GM12865 (cell line): ENCODE measurements at regions not wholly inside any gene's neighbourhood (a gene's known extent, or its start where the extent isn't known, plus 50 kb on each side); places are given as distances from the start of the nearest gene placed in this dataset.

ENCODE experiments used
- DNase-seq: peaks from one replicate; pipeline ENCODE4 v3.0.0; 2010; ENCODE audit warnings: low read depth
- H3K4me3 ChIP-seq: 2 replicates; pipeline ENCODE4 v1.5.1; 2011; ENCODE audit warnings: mild to moderate bottlenecking, low read depth, low read length, control low read depth
- TF ChIP-seq, protein P1 (sequence below): IDR thresholded peaks from 2 replicates; pipeline ENCODE4 v1.5.1; 2011; ENCODE audit warnings: low read length, control low read depth, low read depth, inconsistent platforms; ENCODE audit not compliant: insufficient read depth; ENCODE audit errors: missing control alignments

DNA sequence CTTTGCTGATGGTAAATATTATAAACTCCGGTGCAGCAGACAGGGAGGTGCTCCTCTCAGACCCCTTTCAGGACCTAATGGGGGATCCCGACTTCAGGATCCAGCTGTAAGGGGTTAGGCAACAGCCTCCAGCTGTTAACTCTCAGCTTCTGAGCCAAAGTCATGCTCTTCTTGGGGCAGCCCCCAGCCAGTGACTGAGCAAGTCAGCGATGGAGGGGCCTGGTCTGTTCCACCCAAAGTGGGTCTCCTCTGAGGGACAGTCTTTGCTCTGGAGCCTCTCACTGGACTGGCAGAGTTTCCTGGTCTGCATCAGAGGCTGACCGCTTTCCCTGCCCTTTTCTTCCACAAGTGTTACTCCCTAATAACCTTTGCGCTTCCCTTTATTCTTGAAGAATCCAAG, 184.2 kb upstream of the DIO3 start:
- TF ChIP-seq, protein P1, sequence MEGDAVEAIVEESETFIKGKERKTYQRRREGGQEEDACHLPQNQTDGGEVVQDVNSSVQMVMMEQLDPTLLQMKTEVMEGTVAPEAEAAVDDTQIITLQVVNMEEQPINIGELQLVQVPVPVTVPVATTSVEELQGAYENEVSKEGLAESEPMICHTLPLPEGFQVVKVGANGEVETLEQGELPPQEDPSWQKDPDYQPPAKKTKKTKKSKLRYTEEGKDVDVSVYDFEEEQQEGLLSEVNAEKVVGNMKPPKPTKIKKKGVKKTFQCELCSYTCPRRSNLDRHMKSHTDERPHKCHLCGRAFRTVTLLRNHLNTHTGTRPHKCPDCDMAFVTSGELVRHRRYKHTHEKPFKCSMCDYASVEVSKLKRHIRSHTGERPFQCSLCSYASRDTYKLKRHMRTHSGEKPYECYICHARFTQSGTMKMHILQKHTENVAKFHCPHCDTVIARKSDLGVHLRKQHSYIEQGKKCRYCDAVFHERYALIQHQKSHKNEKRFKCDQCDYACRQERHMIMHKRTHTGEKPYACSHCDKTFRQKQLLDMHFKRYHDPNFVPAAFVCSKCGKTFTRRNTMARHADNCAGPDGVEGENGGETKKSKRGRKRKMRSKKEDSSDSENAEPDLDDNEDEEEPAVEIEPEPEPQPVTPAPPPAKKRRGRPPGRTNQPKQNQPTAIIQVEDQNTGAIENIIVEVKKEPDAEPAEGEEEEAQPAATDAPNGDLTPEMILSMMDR = no peak
- no peak for DNase-seq
- H3K4me3 ChIP-seq = no peak overlapping the region

DNA sequence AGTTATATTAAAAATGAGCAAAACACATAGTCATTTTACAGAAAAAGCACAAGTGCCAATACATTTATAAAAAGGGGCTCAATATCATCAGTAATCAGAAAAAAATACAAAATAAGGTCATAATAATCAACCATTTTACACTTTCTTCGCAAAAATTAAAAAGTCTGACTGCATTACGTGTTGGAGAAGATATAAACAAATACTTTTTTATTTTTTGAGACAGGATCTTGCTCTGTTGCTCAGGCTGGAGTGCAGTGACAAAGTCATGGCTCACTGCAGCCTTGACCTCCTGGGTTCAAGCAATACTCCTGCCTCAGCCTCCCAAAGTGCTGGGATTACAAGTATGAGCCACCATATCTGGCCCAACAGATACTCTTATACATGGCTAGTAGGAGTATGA, 181.5 kb upstream of the DIO3 start:
- TF ChIP-seq, protein P1 = no peak
- DNase-seq = no peak
- no peak overlapping the region for H3K4me3 ChIP-seq

DNA sequence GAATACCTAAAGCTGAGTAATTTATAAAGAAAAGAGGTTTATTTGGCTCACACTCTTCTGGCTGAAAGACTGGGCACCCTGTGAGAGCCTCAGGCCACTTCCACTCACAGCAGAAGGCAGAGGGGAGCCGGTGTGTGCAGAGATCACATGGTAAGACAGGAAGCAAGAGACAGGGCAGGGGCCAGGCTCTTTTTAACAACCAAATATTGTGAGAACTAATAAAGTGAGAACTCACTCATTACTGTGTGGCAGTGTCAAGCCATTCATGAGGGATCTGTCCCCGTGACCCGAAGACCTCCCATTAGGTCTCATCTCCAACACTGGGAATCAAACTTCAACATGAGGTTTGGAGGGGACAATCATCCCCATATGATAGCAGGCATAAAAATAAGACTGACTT, 180.8 kb upstream of the DIO3 start:
- DNase-seq = no peak
- H3K4me3 ChIP-seq = no peak overlapping the region
- TF ChIP-seq, protein P1 = no peak

DNA sequence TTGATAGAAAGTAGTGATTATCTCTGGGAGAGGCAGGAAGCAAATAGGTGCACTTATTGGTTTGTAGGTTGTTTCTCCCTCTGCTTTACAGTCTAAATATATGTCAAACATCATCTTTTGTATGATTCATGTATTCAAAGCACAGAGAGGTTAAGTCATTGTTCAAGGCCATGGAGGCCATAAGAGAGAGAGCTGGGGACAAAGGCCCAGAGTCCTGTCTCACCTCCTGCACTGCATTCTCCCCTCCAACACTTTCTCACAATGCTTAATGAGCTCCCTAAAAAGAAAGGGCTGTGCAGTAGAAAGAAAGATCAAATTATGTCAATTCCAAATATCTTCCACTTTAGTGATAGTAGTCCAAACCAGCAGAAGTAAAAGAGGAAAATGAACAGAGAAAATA, 180.4 kb upstream of the DIO3 start:
- DNase-seq = no peak
- TF ChIP-seq, protein P1 = no peak
- H3K4me3 ChIP-seq = no peak overlapping the region

DNA sequence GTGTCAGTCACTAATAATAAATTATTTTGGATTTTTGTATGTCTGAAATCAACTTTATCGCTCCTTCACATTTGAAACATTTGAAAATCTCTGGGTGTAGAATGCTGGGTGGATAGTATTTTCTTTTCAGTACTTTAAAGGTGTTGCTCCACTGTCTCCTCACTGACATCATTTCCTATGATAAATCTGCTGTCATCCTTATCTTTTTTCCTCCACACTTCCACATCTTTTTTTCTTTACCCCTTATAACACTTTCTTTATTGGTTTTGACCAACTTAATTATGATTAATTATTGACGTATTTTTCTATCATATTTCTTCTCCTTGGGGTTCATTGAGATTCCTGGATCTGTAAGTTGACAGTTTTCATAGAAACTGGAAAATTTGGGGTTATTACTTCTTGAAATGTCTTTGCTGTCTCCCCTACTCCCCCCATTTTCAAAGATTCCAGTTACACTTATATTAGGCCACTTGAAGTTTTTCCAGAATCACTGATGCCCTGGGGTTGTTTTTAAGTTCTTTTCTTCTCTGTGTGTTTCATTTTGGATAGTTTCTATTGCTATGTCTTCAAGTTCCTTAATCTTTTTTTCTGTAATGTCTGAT, 177.5 kb upstream of the DIO3 start:
- DNase-seq = no peak
- TF ChIP-seq, protein P1 = no peak
- no peak overlapping the region for H3K4me3 ChIP-seq

DNA sequence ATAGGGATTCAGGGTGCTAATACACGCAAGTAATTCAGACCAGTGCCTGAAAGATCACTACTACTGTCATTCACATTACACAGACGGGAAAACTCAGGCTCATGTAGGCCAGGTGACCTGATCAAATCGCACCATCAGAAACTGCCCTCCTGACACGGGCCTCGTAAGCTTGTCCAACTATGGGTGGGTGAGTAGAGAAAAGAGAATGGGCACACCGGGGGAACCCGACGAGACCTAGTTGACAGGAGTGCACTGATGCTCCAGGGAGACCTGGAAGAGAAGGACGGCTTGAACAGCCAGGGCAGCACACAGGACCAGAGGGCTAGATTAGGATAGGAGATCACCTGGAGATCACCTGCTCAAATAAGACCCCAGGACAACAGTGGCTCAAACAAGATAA, 166.9 kb upstream of the DIO3 start:
- H3K4me3 ChIP-seq = no peak overlapping the region
- TF ChIP-seq, protein P1 = no peak
- no peak for DNase-seq

DNA sequence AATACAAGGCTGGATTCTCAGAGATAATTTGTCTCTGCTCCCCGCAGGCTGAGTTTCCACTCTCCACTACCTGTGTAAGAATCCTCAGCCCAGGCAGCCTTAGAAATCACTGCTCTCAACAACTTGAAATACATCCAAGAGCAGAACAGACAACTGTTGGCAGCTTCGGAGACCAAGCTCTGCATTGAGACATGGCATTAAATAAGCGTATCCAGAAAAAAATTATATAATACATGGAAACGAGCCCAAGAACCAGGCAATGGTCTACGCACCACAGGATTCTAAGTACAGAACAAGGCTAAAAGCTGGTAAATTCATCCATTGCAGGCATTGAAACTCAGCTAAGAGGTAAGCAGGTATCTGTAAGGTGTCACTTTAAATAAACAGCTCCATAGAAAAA, 165.5 kb upstream of the DIO3 start:
- no peak overlapping the region for H3K4me3 ChIP-seq
- DNase-seq = no peak
- TF ChIP-seq, protein P1 = no peak
